ENCODE measurements at regions not wholly inside any gene's neighbourhood (a gene's known extent, or its start where the extent isn't known, plus 50 kb on each side); places are given as distances from the start of the nearest gene placed in this dataset.

DNA sequence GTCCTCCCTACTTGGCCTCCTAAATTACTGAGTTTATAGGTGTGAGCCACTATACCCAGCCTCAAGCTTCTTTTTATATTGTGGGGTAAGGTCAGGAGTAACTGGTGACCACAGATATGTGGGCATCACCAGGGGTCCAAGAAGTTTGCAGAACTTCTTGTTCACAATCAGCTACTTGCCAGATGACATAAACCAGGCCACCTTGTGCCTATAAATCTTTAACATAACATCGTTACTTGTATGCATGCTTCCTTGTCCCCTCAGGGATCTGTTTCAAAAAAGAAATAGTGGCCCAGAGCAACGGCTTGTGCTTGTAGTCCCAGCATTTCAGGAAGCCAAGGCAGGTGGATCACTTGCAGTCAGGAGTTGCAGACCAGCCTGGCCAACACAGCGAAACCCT is 115.1 kb upstream of the FAM174B start:
- H3K27ac ChIP-seq, result no peak overlapping the region
- TF ChIP-seq, protein P1, sequence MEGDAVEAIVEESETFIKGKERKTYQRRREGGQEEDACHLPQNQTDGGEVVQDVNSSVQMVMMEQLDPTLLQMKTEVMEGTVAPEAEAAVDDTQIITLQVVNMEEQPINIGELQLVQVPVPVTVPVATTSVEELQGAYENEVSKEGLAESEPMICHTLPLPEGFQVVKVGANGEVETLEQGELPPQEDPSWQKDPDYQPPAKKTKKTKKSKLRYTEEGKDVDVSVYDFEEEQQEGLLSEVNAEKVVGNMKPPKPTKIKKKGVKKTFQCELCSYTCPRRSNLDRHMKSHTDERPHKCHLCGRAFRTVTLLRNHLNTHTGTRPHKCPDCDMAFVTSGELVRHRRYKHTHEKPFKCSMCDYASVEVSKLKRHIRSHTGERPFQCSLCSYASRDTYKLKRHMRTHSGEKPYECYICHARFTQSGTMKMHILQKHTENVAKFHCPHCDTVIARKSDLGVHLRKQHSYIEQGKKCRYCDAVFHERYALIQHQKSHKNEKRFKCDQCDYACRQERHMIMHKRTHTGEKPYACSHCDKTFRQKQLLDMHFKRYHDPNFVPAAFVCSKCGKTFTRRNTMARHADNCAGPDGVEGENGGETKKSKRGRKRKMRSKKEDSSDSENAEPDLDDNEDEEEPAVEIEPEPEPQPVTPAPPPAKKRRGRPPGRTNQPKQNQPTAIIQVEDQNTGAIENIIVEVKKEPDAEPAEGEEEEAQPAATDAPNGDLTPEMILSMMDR (IDR thresholded peaks at IDR 0.05 in 4 of 5, conservative IDR thresholded peaks at IDR 0.05 in 1 of 5), result no peak
- no peaks in the 10 kb centered on the region for H3K4me1 ChIP-seq
- no peak for ATAC-seq
- no peak for DNase-seq
- no peaks in the 10 kb centered on the region for H3K9me3 ChIP-seq
- in situ Hi-C loops (cut with MboI; ENCODE audit: low sequenced_read_pairs in 4 of 4) (no loop called here), intact Hi-C loops (cut with DNase I; ENCODE audit: low total_unique reads) (no loop called here)
- no peak overlapping the region for H3K4me3 ChIP-seq
- no peaks in the 10 kb centered on the region for H3K36me3 ChIP-seq
- H3K27me3 ChIP-seq, result no peaks in the 10 kb centered on the region

DNA sequence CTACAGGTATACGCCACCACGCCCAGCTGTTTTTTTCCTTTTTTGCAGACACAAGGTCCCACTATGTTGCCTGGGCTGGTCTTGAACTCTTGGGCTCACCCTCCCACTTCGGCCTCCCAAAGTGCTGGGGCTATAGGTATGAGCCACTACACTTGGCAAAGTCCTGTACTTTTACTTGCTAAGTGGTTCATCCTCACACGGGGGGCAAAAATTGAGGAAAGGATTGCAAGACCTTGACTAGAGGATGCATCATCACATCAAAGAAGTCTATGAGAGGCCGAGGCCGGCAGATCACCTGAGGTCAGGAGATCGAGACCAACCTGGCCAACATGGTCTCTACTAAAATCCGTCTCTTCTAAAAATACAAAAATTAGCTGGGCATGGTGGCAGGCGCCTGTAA is 116.5 kb upstream of the FAM174B start:
- ATAC-seq, result no peak
- intact Hi-C loops (cut with DNase I; ENCODE audit: low total_unique reads), result no loop called here
- no peak for TF ChIP-seq POLR2A (IDR thresholded peaks at IDR 0.05)
- TF ChIP-seq, protein P1 (IDR thresholded peaks at IDR 0.05 in 4 of 5, conservative IDR thresholded peaks at IDR 0.05 in 1 of 5), result no peak

DNA sequence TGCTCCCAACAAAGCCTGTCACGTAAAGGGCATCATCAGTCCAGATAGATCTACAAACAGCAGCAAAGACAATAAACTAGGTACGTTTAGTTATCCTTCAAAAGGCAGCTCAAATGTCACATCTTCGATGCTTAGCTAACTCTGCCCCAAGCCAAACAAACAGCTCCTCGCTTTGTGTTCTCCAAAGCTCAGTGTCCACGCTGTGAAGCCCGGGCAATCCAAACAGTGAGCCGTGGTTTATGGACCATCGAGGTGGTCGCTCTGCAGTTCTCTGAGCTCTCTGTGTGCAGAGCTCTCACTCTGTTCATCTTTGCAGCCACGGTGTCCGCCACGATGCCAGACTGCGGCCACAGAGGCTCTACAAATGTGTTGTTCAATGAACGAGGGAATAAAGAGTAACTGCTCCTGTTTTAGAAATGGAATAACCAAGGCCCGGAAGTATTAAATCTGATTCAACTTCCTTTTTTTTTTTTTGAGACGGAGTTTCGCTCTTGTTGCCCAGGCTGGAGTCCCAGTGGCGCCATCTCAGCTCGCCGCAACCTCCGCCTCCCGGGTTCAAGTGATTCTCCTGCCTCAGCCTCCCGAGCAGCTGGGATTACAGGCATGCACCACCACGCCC is 117.2 kb upstream of the FAM174B start:
- Histone ChIP-seq H3K4me3 (no peak overlapping the region), H3K27ac (no peak overlapping the region), H3K27me3 (no peaks in the 10 kb centered on the region), H3K4me1 (no peaks in the 10 kb centered on the region), H3K9me3 (no peaks in the 10 kb centered on the region), H3K36me3 (no peaks in the 10 kb centered on the region)
- TF ChIP-seq POLR2A (IDR thresholded peaks at IDR 0.05), result no peak
- TF ChIP-seq, protein P1 (IDR thresholded peaks at IDR 0.05 in 4 of 5, conservative IDR thresholded peaks at IDR 0.05 in 1 of 5), result no peak
- intact Hi-C loops (cut with DNase I; ENCODE audit: low total_unique reads) (no loop called here), in situ Hi-C loops (cut with MboI; ENCODE audit: low sequenced_read_pairs in 4 of 4) (no loop called here)
- ATAC-seq, result no peak
- DNase-seq, result no peak

More for the DNA sequence above, 116.5 kb upstream of the FAM174B start:
- Histone ChIP-seq H3K4me3 (no peak overlapping the region), H3K27me3 (no peaks in the 10 kb centered on the region), H3K9me3 (no peaks in the 10 kb centered on the region), H3K36me3 (no peaks in the 10 kb centered on the region), H3K4me1 (no peaks in the 10 kb centered on the region), H3K27ac (no peak overlapping the region)
- in situ Hi-C loops (cut with MboI; ENCODE audit: low sequenced_read_pairs in 4 of 4), result no loop called here
- DNase-seq, result no peak

DNA sequence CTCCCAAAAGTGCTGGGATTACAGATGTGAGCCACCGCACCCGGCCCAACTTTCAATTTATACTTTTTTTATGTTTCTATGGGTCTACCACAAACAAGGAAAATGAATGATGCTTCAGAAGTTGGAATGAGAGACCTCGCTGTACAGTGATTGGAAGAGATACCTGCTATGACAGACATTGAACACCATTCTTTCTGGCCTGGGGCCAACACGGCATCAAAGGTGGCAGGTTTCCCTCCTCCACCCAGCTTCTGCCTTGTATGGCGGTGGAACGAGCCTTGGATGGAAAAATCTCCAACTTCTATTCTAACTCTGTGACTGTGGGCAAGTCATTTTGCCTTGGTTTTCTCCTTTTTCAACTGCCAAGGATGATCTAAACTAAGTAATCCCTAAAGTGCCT is 117.8 kb upstream of the FAM174B start:
- no peaks in the 10 kb centered on the region for H3K9me3 ChIP-seq
- no peaks in the 10 kb centered on the region for H3K36me3 ChIP-seq
- in situ Hi-C loops (cut with MboI; ENCODE audit: low sequenced_read_pairs in 4 of 4), result no loop called here
- DNase-seq (no peak), ATAC-seq (no peak)
- TF ChIP-seq POLR2A (IDR thresholded peaks at IDR 0.05), result no peak
- TF ChIP-seq, protein P1 (IDR thresholded peaks at IDR 0.05 in 4 of 5, conservative IDR thresholded peaks at IDR 0.05 in 1 of 5), result no peak
- H3K4me1 ChIP-seq, result no peaks in the 10 kb centered on the region
- no peak overlapping the region for H3K27ac ChIP-seq
- H3K27me3 ChIP-seq, result no peaks in the 10 kb centered on the region
- intact Hi-C loops (cut with DNase I; ENCODE audit: low total_unique reads), result no loop called here
- no peak overlapping the region for H3K4me3 ChIP-seq

DNA sequence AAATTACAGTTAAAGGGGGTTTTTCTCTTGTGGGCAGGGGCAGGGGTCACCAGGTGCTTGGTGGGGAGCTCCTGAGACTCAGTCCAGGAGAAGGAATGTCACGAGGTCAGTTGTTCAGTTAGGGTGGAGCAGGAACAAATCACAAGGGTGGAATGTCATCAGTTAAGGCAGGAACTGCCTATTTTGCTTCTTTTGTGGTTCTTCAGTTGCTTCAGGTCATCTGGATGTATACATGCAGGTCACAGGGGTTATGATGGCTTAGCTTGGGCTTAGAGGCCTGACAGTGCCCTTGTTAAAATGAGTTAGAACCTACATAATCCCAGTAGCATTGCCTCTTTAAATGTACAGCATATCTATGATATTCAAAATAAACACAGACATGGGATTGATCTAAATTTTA is 120.2 kb upstream of the CHD2 start:
- ATAC-seq, result no peak
- Histone ChIP-seq H3K36me3 (no peaks in the 10 kb centered on the region), H3K9me3 (no peaks in the 10 kb centered on the region), H3K4me3 (no peak overlapping the region), H3K27me3 (no peaks in the 10 kb centered on the region), H3K27ac (no peak overlapping the region), H3K4me1 (no peaks in the 10 kb centered on the region)
- intact Hi-C loops (cut with DNase I; ENCODE audit: low total_unique reads), result no loop called here
- no peak for DNase-seq
- no peak for TF ChIP-seq POLR2A (IDR thresholded peaks at IDR 0.05)
- TF ChIP-seq, protein P1 (IDR thresholded peaks at IDR 0.05 in 4 of 5, conservative IDR thresholded peaks at IDR 0.05 in 1 of 5), result no peak
- in situ Hi-C loops (cut with MboI; ENCODE audit: low sequenced_read_pairs in 4 of 4), result loop anchor here (25.0 kb wide), 4 partner anchors 232 to 1332 kb away; no protein-coding TSS in a partner anchor

All from gastrocnemius medialis (tissue), 4 donors.